ENCODE measurements at regions not wholly inside any gene's neighbourhood (a gene's known extent, or its start where the extent isn't known, plus 50 kb on each side); places are given as distances from the start of the nearest gene placed in this dataset.

GRCh38 chr3:64293121-64293520 lies 67.9 kb upstream of the PRICKLE2 start:
- TF ChIP-seq, protein P1, sequence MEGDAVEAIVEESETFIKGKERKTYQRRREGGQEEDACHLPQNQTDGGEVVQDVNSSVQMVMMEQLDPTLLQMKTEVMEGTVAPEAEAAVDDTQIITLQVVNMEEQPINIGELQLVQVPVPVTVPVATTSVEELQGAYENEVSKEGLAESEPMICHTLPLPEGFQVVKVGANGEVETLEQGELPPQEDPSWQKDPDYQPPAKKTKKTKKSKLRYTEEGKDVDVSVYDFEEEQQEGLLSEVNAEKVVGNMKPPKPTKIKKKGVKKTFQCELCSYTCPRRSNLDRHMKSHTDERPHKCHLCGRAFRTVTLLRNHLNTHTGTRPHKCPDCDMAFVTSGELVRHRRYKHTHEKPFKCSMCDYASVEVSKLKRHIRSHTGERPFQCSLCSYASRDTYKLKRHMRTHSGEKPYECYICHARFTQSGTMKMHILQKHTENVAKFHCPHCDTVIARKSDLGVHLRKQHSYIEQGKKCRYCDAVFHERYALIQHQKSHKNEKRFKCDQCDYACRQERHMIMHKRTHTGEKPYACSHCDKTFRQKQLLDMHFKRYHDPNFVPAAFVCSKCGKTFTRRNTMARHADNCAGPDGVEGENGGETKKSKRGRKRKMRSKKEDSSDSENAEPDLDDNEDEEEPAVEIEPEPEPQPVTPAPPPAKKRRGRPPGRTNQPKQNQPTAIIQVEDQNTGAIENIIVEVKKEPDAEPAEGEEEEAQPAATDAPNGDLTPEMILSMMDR (IDR thresholded peaks at IDR 0.05; ENCODE audit: low read depth, low read length, poor library complexity, severe bottlenecking), result no peak
- TF ChIP-seq EZH2phosphoT487 (IDR thresholded peaks at IDR 0.05; ENCODE audit: borderline replicate concordance, low read length), result no peak
